EH (cell line): ENCODE measurements at regions not wholly inside any gene's neighbourhood (a gene's known extent, or its start where the extent isn't known, plus 50 kb on each side); places are given as distances from the start of the nearest gene placed in this dataset.
A peak's percentile ranks its signal among the peaks of the same experiment; 100 is the strongest.

Experiments used
- DNase-seq: peaks from one replicate; pipeline ENCODE4 v3.0.0-alpha.2; 2015; ENCODE audit warnings: low read depth

- no peak for DNase-seq
Observed at GRCh38 chr17:77307479-77308198, 166.9 kb downstream of the SEC14L1 start.

DNA sequence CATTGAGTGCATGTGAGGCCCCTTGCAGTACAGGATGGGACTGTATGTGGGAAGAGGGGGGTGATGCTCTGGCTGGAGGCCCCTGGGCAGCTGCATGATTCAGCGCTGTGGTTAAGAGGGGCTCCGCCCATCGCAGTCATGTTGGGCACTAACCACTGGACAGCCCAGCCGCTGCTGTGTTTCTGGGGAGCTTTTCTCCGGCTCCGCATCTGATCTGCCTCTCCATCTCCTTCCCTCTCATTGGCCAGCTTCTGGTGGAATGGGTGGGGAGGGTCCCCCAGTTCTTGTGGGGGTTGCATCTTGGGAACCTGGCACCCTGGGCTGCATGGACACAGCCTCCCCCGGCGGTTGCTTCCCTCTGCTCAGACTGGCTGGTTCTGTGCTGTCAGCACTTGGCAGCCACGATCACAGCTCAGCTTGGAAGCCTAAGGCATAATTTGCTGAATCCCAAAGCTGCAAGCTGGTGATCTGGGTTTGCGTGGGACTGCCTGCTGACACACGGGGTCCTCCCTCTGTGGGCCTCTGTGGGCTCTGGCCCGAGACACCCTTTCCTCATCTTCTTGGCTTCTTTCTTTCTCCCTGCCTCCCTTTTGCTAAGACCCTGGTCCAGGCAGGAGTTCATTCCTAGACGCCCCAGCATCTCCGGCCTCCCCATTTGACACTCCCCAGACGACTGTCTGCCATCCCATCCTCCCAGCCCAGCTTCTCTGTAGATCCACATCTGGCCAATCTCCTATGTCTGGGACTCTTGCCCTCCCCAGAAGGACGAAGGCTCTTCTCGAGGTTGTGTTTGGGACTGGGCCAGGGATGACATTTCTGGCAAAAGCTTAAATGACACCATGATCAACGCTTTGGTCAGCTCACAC is 168.3 kb downstream of the SEC14L1 start:
- peak; percentile 88 for DNase-seq

DNA sequence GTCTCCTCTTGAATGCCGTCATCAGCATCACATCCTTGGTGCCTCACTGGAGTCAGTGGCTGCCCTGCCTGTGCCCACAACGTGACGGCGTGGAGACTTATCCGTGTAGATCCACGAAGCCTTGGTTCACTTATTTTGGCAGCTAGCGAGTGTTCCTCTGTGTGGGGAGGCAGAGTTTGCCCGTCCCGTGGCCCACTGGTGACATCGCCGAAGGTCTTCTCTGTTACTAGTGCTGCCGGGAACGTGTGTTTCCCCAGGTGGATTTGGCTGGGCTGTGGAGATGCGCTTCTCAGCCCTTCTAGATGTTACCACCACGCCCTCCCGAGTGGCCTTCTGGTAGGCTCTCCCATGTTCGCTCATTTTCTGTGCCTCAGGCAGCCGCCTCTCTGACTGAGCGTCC is 169.6 kb downstream of the SEC14L1 start:
- DNase-seq, result no peak

- DNase-seq, result no peak
Observed at GRCh38 chr17:77311371-77311981, 170.7 kb downstream of the SEC14L1 start.

GRCh38 chr17:77312061-77312701 is 171.4 kb downstream of the SEC14L1 start:
- no peak for DNase-seq

- DNase-seq, result peak; percentile 94
Observed at GRCh38 chr17:77312786-77313599, 172.2 kb downstream of the SEC14L1 start.

DNA sequence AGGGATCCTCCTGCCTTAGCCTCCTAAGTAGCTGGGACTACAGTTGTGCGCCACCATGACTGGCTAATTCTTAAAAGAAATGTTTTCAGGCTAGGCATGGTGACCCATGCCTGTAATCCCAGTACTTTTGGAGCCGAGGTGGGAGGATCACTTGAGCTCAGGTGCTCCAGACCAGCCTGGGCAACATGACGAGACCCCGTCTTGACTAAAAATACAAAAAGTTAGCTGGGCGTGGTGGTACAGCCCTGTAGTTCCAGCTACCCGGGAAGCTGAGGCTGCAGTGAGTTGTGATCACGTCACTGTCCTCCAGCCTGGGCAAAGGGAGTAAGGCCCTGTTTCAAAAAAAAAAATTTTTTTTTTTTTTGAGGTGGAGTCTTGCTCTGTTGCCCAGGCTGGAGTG is 173.1 kb downstream of the SEC14L1 start:
- no peak for DNase-seq

GRCh38 chr17:77314601-77315000 is 173.8 kb downstream of the SEC14L1 start:
- DNase-seq, result no peak

GRCh38 chr17:77315010-77315409 is 174.2 kb downstream of the SEC14L1 start:
- DNase-seq, result no peak

DNA sequence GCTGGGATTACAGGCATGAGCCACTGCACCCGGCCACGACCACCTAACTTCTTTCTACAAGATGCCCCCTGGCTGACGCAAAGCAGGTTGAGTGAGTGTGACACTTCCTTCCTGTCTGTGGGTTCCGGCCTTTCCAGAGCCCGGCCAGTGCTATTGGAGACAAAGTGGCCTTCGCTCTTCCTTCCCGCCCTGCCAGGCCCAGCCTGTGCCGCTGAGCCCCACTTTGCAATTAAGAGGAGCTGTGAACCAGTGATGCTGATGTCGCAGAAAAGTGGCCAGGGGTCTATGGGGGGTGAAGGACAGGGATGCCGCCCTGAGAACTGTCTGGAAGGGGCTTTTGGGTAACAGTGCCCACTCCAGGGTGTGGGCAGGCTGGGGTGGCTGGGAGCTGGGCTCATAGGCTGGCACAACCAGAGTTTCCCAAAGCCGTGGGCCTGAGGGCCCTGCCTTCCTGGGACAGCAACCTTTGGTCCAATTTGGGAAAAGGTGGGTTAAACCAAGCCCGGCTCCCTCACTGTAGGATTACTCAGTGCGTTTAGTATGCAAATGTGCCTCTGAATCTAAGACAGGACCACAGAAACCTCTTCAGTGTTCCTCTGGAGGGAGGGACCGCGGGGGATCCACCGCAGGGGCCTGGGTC is 174.9 kb downstream of the SEC14L1 start:
- no peak for DNase-seq

- DNase-seq, result peak; percentile 53
Observed at GRCh38 chr17:77316191-77316641, 175.4 kb downstream of the SEC14L1 start.

- DNase-seq, result no peak
Observed at GRCh38 chr17:77316651-77317050, 175.9 kb downstream of the SEC14L1 start.

DNA sequence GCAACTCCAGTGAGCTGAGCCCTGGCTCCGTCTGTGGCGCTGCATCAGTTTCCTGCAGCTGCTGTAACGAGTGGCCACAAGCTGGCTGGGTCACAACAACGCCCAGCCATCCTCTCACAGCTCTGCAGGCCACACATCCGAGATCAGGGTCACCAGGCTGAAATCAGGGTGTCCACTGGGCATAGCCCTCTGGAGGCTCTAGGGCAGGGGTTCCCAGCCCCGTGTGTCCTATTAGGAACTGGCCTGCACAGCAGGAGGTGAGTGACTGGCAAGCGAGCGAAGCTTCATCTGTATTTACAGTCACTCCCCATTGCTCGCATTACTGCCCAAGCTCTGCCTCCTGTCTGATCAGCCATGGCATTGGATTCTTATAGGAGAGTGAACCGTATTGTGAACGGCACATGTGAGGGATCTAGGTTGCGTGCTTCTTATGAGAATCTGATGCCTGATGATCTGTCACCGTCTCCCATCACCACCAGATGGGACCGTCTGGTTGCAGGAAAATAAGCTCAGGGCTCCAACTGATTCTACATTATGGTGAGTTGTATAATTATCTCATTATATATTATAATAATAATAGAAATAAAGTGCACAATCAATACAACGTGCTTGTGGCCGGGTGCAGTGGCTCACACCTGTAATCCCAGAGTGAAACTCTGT is 176.5 kb downstream of the SEC14L1 start:
- no peak for DNase-seq

DNA sequence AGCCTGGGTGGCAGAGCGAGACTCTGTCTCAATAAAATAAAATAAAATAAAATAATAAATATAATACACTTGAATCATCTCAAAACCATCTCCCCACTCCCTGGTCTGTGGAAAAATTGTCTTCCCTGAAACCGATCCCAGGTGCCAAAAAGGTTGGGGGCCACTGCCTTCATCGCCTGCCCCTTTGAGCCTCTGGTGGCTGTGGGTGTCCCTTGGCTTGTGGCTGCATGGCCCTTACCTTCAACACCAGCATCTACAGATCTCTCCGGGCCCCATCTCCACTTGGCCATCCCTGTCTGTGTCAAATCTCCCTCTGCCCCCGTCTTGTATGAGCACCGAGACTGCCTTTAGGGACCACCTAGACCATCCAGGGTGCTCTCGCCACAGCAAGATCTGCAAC is 177.3 kb downstream of the SEC14L1 start:
- no peak for DNase-seq

- DNase-seq, result peak; percentile 53
Observed at GRCh38 chr17:77318491-77319210, 177.9 kb downstream of the SEC14L1 start.

DNA sequence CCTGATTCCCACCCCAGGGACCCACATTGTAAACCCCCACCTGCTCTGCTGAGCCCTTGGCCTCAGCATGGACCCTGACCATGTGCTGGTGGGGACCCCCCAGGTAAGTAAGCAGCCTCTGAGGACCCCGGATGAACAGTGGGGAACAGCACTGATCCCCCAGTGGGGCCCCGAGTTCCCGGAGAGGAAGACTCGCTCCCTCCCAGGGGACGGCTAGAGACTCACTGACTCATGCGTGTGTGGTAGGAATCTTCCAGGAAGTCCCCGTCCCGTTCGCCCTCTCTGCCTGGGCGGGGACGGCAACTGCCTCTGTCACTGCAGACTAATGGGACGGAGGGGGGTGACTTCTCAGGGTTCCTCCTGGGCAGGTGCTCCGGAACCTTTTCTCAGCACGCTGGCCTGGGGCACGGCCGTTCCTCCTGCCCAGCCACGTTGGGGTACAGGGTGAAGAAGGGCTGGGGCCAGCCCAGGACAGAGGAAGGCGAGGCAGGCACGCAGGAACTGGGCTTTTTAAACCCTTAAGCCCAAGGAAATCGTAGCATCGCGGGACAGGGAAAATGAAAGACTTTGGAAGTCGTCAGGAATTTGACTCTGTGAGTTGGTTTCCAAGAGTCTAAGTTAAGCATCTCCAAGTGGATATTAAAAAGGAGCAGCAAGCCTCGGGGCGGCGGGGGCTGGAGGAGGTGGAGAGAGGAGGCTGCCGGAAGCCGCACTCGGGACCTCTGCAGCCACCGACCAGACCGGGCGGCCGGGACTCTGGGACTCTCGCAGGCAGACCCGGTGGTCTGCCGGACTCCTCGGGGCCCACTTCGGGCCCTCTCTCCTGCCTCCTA is 178.7 kb downstream of the SEC14L1 start:
- peak; percentile 92 for DNase-seq

DNA sequence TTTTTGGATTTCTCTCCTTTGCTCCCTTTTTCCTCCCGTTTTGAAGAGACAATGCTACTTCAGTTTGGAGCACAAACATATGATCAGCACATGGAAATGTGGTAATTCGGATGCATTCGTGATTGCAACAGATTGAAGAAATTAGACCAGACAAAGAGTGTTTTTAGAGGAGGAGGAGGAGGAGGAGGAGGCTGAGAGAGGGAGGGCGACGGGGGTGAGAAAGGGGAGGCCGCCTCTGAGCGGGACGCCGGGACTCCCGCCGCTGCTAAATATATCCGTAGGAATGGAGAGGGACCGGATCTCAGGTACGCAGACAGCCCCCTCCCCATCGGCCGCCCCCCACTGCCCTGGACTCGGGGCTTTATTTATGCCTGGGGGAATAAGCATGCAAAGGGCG is 179.3 kb downstream of the SEC14L1 start:
- DNase-seq, result peak; percentile 77

DNA sequence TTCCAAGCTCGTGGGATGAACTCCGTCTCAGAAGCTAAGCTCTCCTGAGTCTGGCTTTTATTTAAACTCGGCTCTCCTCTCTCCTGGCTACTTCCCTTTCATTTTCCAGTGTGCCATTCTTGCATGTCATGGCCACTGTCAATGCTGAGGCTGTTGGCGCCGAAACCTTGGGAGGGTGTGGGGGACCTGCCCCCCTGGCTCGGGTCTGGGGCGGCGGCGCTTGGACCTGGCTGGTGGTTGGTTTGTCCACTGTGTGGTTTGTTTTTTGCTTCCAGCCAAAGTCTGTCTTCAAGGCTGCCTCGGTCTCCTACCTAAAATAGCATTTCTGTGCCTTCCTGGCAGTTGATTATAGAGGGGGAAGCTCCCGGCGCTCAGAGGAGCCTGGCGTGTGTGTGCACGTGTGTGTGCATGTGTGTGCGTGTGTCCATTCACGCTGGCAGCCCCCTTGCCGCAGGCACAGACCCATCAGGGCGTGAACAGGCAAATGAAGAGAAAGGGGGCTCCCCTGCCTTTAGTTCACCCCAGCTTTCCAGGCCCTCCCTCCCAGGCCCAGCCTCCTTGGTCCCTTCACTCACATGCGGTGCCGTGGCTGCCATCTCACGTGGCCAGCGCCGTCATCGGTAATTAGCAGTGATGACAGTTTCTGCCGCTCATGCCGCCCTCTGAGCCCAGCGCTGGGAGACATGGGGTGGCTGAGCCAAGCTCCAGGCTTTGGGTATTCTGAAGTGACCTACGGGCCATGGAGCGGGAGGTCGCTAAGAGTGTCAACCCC is 179.9 kb downstream of the SEC14L1 start:
- peak; percentile 69 for DNase-seq
